SW480 (cell line): ENCODE measurements at regions not wholly inside any gene's neighbourhood (a gene's known extent, or its start where the extent isn't known, plus 50 kb on each side); places are given as distances from the start of the nearest gene placed in this dataset.
A peak's percentile ranks its signal among the peaks of the same experiment; 100 is the strongest.

Experiments
- DNase-seq: peaks from one replicate; pipeline ENCODE4 v3.0.0-alpha.2; 2016; ENCODE audit warnings: low spot score

GRCh38 chr5:77948476-77948875 lies 172.3 kb upstream of the TBCA start:
- no peak for DNase-seq

GRCh38 chr5:77947041-77947428 lies 170.9 kb upstream of the TBCA start:
- no peak for DNase-seq

- DNase-seq: no peak
Observed at GRCh38 chr5:77946381-77947040, 170.4 kb upstream of the TBCA start.

- no peak for DNase-seq
Observed at GRCh38 chr5:77945874-77946273, 169.7 kb upstream of the TBCA start.

- DNase-seq: no peak
Observed at GRCh38 chr5:77944757-77945340, 168.7 kb upstream of the TBCA start.

GRCh38 chr5:77943851-77944250 lies 167.7 kb upstream of the TBCA start:
- no peak for DNase-seq

GRCh38 chr5:77942578-77943239 lies 166.6 kb upstream of the TBCA start:
- no peak for DNase-seq

- no peak for DNase-seq
Observed at GRCh38 chr5:77937015-77937908, 161.1 kb upstream of the TBCA start.

- no peak for DNase-seq
Observed at GRCh38 chr5:77936365-77936693, 160.2 kb upstream of the TBCA start.

- DNase-seq: peak; percentile 3
Observed at GRCh38 chr5:77935506-77936364, 159.6 kb upstream of the TBCA start.

- no peak for DNase-seq
Observed at GRCh38 chr5:77928776-77929300, 152.7 kb upstream of the TBCA start.

- no peak for DNase-seq
Observed at GRCh38 chr5:77926337-77926736, 150.2 kb upstream of the TBCA start.

- DNase-seq: no peak
Observed at GRCh38 chr5:77925503-77925902, 149.4 kb upstream of the TBCA start.

- no peak for DNase-seq
Observed at GRCh38 chr5:77924081-77924480, 147.9 kb upstream of the TBCA start.

- DNase-seq: no peak
Observed at GRCh38 chr5:77923666-77924065, 147.5 kb upstream of the TBCA start.

GRCh38 chr5:77921094-77921768 lies 145.1 kb upstream of the TBCA start:
- no peak for DNase-seq

- DNase-seq: no peak
Observed at GRCh38 chr5:77920359-77921058, 144.4 kb upstream of the TBCA start.

- DNase-seq: no peak
Observed at GRCh38 chr5:77915346-77915745, 139.2 kb upstream of the TBCA start.

- DNase-seq: no peak
Observed at GRCh38 chr5:77912721-77913120, 136.6 kb upstream of the TBCA start.

GRCh38 chr5:77910602-77911188 lies 134.6 kb upstream of the TBCA start:
- no peak for DNase-seq
